Mesothelial cell of epicardium (in vitro differentiated cells): ENCODE measurements at regions not wholly inside any gene's neighbourhood (a gene's known extent, or its start where the extent isn't known, plus 50 kb on each side); places are given as distances from the start of the nearest gene placed in this dataset.
"Not testable (repeated sequence)": the region's sequence is repeated elsewhere in the genome, so short reads cannot be mapped to it uniquely, and the experiment has no call there.

Experiments used
- DNase-seq, 2 experiments: peaks; one replicate each; pipeline ENCODE4 v3.0.0; 2021; ENCODE audit warnings: low spot score in 2 of 2; ENCODE audit not compliant: unreplicated experiment in 2 of 2
- H3K27ac Mint-ChIP-seq: 2 replicates; pipeline ENCODE4 v1.8.0; 2021; ENCODE audit warnings: mixed read lengths
- H3K27me3 Mint-ChIP-seq: 2 replicates; pipeline ENCODE4 v1.8.0; 2021; ENCODE audit warnings: low read depth, mixed read lengths
- H3K36me3 Mint-ChIP-seq: 2 replicates; pipeline ENCODE4 v1.8.0; 2021; ENCODE audit warnings: mixed read lengths
- H3K4me1 Mint-ChIP-seq: 2 replicates; pipeline ENCODE4 v1.8.0; 2021; ENCODE audit warnings: mixed read lengths
- H3K4me3 Mint-ChIP-seq: 2 replicates; pipeline ENCODE4 v1.8.0; 2021; ENCODE audit warnings: mild to moderate bottlenecking, moderate library complexity, mixed read lengths
- H3K9me3 Mint-ChIP-seq: 2 replicates; pipeline ENCODE4 v1.8.0; 2021; ENCODE audit warnings: mixed read lengths
- CTCF ChIP-seq: fragments of 200-600 bp; sonication (generic); IDR thresholded peaks from one replicate; pipeline ENCODE4 v1.5.0; 2021; ENCODE audit warnings: antibody characterized with exemption; ENCODE audit not compliant: unreplicated experiment

GRCh38 chr18:39448942-39449341, 1883.3 kb upstream of the CELF4 start:
- no peak overlapping the region for H3K4me3 Mint-ChIP-seq
- no peaks in the 10 kb centered on the region for H3K27me3 Mint-ChIP-seq
- H3K4me1 Mint-ChIP-seq: peaks cover 6% of the 10 kb centered on the region
- no peak for DNase-seq
- H3K27ac Mint-ChIP-seq: no peak overlapping the region
- H3K36me3 Mint-ChIP-seq: no peaks in the 10 kb centered on the region
- TF ChIP-seq CTCF: no peak
- H3K9me3 Mint-ChIP-seq: peaks cover 8% of the 10 kb centered on the region

- H3K36me3 Mint-ChIP-seq, H3K4me3 Mint-ChIP-seq, H3K9me3 Mint-ChIP-seq, DNase-seq, H3K27me3 Mint-ChIP-seq, H3K27ac Mint-ChIP-seq, H3K4me1 Mint-ChIP-seq: not testable (repeated sequence)
Measured at GRCh38 chr18:39444957-39445356, 1879.4 kb upstream of the CELF4 start.

- peaks cover 20% of the 10 kb centered on the region for H3K9me3 Mint-ChIP-seq
- H3K4me3 Mint-ChIP-seq: no peak overlapping the region
- no peaks in the 10 kb centered on the region for H3K4me1 Mint-ChIP-seq
- H3K27ac Mint-ChIP-seq: no peak overlapping the region
- H3K27me3 Mint-ChIP-seq: no peaks in the 10 kb centered on the region
- no peak for TF ChIP-seq CTCF
- no peak for DNase-seq
- no peaks in the 10 kb centered on the region for H3K36me3 Mint-ChIP-seq
Measured at GRCh38 chr18:39441648-39442047, 1876.0 kb upstream of the CELF4 start.

GRCh38 chr18:39435996-39436395, 1870.4 kb upstream of the CELF4 start:
- H3K27ac Mint-ChIP-seq: no peak overlapping the region
- no peaks in the 10 kb centered on the region for H3K27me3 Mint-ChIP-seq
- TF ChIP-seq CTCF: no peak
- H3K4me3 Mint-ChIP-seq: no peak overlapping the region
- DNase-seq: no peak
- H3K9me3 Mint-ChIP-seq: peaks cover 12% of the 10 kb centered on the region
- H3K4me1 Mint-ChIP-seq: no peaks in the 10 kb centered on the region
- H3K36me3 Mint-ChIP-seq: no peaks in the 10 kb centered on the region

- no peaks in the 10 kb centered on the region for H3K27me3 Mint-ChIP-seq
- peaks cover 17% of the 10 kb centered on the region for H3K9me3 Mint-ChIP-seq
- no peak for DNase-seq
- TF ChIP-seq CTCF: no peak
- no peak overlapping the region for H3K4me3 Mint-ChIP-seq
- H3K27ac Mint-ChIP-seq: no peak overlapping the region
- no peaks in the 10 kb centered on the region for H3K36me3 Mint-ChIP-seq
- H3K4me1 Mint-ChIP-seq: no peaks in the 10 kb centered on the region
Measured at GRCh38 chr18:39435209-39435608, 1869.6 kb upstream of the CELF4 start.

GRCh38 chr18:39434223-39434920, 1868.8 kb upstream of the CELF4 start:
- H3K4me3 Mint-ChIP-seq: no peak overlapping the region
- H3K4me1 Mint-ChIP-seq: no peaks in the 10 kb centered on the region
- no peaks in the 10 kb centered on the region for H3K27me3 Mint-ChIP-seq
- no peaks in the 10 kb centered on the region for H3K36me3 Mint-ChIP-seq
- TF ChIP-seq CTCF: no peak
- H3K9me3 Mint-ChIP-seq: peaks cover 26% of the 10 kb centered on the region
- H3K27ac Mint-ChIP-seq: no peak overlapping the region
- no peak for DNase-seq
